AG10803 (cell line): ENCODE measurements at regions not wholly inside any gene's neighbourhood (a gene's known extent, or its start where the extent isn't known, plus 50 kb on each side); places are given as distances from the start of the nearest gene placed in this dataset.

Experiments
- DNase-seq: peaks from one replicate; pipeline ENCODE4 v3.0.0; 2010; ENCODE audit warnings: low read depth
- H3K4me3 ChIP-seq: 2 replicates; pipeline ENCODE4 v1.5.1; 2011; ENCODE audit warnings: mild to moderate bottlenecking, low read length, control low read depth
- CTCF ChIP-seq: conservative IDR thresholded peaks from 2 replicates; pipeline ENCODE4 v1.5.1; 2011; ENCODE audit warnings: mild to moderate bottlenecking, low read length, control low read depth, inconsistent platforms

GRCh38 chr3:152930516-152930915 lies 95.6 kb downstream of the P2RY1 start:
- no peak overlapping the region for H3K4me3 ChIP-seq
- no peak for TF ChIP-seq CTCF
- DNase-seq, result no peak

DNA sequence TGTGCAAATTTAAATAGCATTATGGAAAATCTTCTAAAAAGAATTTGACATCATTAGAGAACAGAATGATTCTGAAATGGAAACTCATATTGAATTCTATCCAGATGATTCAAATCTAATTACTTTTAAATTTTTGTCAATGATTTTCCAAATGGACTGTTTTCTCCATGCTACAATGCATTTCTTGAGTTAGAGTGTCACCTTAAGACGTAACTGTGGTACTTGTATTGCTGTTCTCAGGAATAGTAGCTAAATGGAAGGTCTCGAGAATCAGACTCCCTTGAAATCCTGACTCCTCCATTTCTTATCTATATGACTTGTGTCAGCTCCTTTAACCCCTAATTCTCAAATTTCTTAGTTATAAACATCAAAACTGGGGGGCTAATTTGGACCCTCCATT lies 102.3 kb downstream of the P2RY1 start:
- DNase-seq, result no peak
- TF ChIP-seq CTCF, result no peak
- no peak overlapping the region for H3K4me3 ChIP-seq

GRCh38 chr3:152938974-152939636 lies 104.2 kb downstream of the P2RY1 start:
- no peak for DNase-seq
- H3K4me3 ChIP-seq, result no peak overlapping the region
- TF ChIP-seq CTCF, result no peak

- DNase-seq, result no peak
- no peak overlapping the region for H3K4me3 ChIP-seq
- TF ChIP-seq CTCF, result no peak
These were observed 106.9 kb downstream of the P2RY1 start for GRCh38 chr3:152941859-152942258.

GRCh38 chr3:152942366-152942765 lies 107.4 kb downstream of the P2RY1 start:
- DNase-seq, result no peak
- no peak overlapping the region for H3K4me3 ChIP-seq
- TF ChIP-seq CTCF, result no peak

DNA sequence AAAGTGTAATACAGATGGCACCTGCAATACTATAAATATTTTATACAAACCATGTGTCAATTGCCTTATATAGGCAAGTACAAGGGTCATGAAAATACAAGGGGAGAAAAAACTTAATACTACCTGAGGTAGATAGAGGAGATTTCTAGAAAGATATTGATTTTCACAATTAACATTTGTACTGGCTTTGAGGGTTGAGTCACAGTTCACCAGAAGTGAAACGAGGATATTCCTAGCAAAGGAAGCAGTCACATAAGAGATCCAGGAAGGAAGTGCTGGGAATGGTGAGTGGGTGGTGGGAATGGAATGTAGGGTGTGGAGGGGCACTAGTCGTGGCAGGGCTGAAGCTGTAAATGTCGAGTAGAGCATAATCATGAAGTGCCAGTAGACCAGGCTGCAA lies 108.7 kb downstream of the P2RY1 start:
- TF ChIP-seq CTCF, result no peak
- DNase-seq, result no peak
- H3K4me3 ChIP-seq, result no peak overlapping the region

DNA sequence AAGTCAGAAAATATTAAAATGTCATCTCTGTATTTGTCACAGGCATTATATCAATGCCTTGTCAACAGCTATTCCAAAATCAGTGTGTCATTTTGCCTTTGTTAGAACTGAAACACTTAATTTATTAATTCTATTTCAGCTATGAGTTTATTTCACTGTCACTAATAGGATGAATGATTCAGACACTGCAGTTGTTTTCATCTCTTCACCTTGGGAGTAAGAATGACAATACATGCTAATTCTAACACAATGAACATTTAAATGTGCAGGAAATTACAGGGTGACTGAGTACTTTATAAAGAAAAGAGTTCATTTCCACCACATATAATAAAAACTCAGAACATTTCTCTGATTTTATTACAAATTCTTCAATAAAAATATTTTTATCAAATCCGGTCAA lies 109.7 kb downstream of the P2RY1 start:
- TF ChIP-seq CTCF, result no peak
- no peak overlapping the region for H3K4me3 ChIP-seq
- DNase-seq, result no peak
